Prostate gland (tissue), 2 donors: ENCODE measurements at regions not wholly inside any gene's neighbourhood (a gene's known extent, or its start where the extent isn't known, plus 50 kb on each side); places are given as distances from the start of the nearest gene placed in this dataset.
"Not testable (repeated sequence)": the region's sequence is repeated elsewhere in the genome, so short reads cannot be mapped to it uniquely, and the experiment has no call there.

Source experiments
- CTCF ChIP-seq, 4 experiments: fragments of 200-600 bp in 2 of 4; fragments of 450-650 bp in 2 of 4; sonication (generic) in 2 of 4; IDR thresholded peaks; 1 replicate in 3 of 4; 2 replicates in 1 of 4; pipeline ENCODE4 v1.5.1; 2016 to 2019; ENCODE audit warnings: antibody characterized with exemption in 4 of 4, mild to moderate bottlenecking in 2 of 4, moderate library complexity in 2 of 4
- POLR2A ChIP-seq: fragments of 450-650 bp; IDR thresholded peaks from one replicate; pipeline ENCODE4 v1.6.1; 2016; ENCODE audit warnings: antibody characterized with exemption, mild to moderate bottlenecking
- POLR2AphosphoS5 ChIP-seq: sonication (generic); formaldehyde crosslinking; IDR thresholded peaks from one replicate; pipeline ENCODE4 v1.6.1; 2017; ENCODE audit warnings: antibody characterized with exemption

GRCh38 chr9:64100571-64101155 lies 1184.3 kb downstream of the FOXD4L5 start:
- not testable (repeated sequence) for TF ChIP-seq CTCF (IDR thresholded peaks at IDR 0.05); POLR2AphosphoS5; POLR2A
